ENCODE measurements at regions not wholly inside any gene's neighbourhood (a gene's known extent, or its start where the extent isn't known, plus 50 kb on each side); places are given as distances from the start of the nearest gene placed in this dataset.
A peak's percentile ranks its signal among the peaks of the same experiment; 100 is the strongest.

- DNase-seq: peak; percentile 33
Observed at GRCh38 chr7:94239661-94240234, 154.9 kb upstream of the COL1A2 start.

GRCh38 chr7:94240902-94241301 lies 153.8 kb upstream of the COL1A2 start:
- DNase-seq: no peak

GRCh38 chr7:94241402-94241925 lies 153.2 kb upstream of the COL1A2 start:
- DNase-seq: no peak

GRCh38 chr7:94243066-94243711 lies 151.5 kb upstream of the COL1A2 start:
- DNase-seq: no peak

GRCh38 chr7:94244760-94245159 lies 149.9 kb upstream of the COL1A2 start:
- no peak for DNase-seq

GRCh38 chr7:94245500-94245899 lies 149.2 kb upstream of the COL1A2 start:
- peak; percentile 90 for DNase-seq

GRCh38 chr7:94247970-94248369 lies 146.7 kb upstream of the COL1A2 start:
- DNase-seq: no peak

GRCh38 chr7:94249631-94250030 lies 145.1 kb upstream of the COL1A2 start:
- DNase-seq: peak; percentile 95

GRCh38 chr7:94250124-94250523 lies 144.6 kb upstream of the COL1A2 start:
- DNase-seq: peak; percentile 94

- peak; percentile 90 for DNase-seq
Observed at GRCh38 chr7:94250987-94251386, 143.7 kb upstream of the COL1A2 start.

- peak; percentile 61 for DNase-seq
Observed at GRCh38 chr7:94252124-94252523, 142.6 kb upstream of the COL1A2 start.

- DNase-seq: peak; percentile 93
Observed at GRCh38 chr7:94252971-94253370, 141.7 kb upstream of the COL1A2 start.

GRCh38 chr7:94253686-94254085 lies 141.0 kb upstream of the COL1A2 start:
- no peak for DNase-seq

- DNase-seq: peak; percentile 98
Observed at GRCh38 chr7:94258418-94259300, 136.0 kb upstream of the COL1A2 start.

- no peak for DNase-seq
Observed at GRCh38 chr7:94261067-94261466, 133.6 kb upstream of the COL1A2 start.

GRCh38 chr7:94264756-94265155 lies 129.9 kb upstream of the COL1A2 start:
- peak; percentile 13 for DNase-seq

GRCh38 chr7:94265456-94265855 lies 129.2 kb upstream of the COL1A2 start:
- no peak for DNase-seq

- peak; percentile 94 for DNase-seq
Observed at GRCh38 chr7:94266238-94266644, 128.5 kb upstream of the COL1A2 start.

GRCh38 chr7:94270772-94271171 lies 123.9 kb upstream of the COL1A2 start:
- DNase-seq: no peak

GRCh38 chr7:94272821-94273583 lies 121.7 kb upstream of the COL1A2 start:
- DNase-seq: no peak

- DNase-seq: peak; percentile 10
Observed at GRCh38 chr7:94274828-94275227, 119.9 kb upstream of the COL1A2 start.

- DNase-seq: no peak
Observed at GRCh38 chr7:94276027-94276426, 118.7 kb upstream of the COL1A2 start.

GRCh38 chr7:94276795-94277194 lies 117.9 kb upstream of the COL1A2 start:
- peak; percentile 65 for DNase-seq
